IPS-15b (cell line): ENCODE measurements at regions not wholly inside any gene's neighbourhood (a gene's known extent, or its start where the extent isn't known, plus 50 kb on each side); places are given as distances from the start of the nearest gene placed in this dataset.

Experiments
- H3K27me3 ChIP-seq: one replicate; pipeline ENCODE4 v1.6.1; 2013; ENCODE audit warnings: low read length; ENCODE audit not compliant: control insufficient read depth, insufficient read depth
- H3K36me3 ChIP-seq: one replicate; pipeline ENCODE4 v1.6.1; 2013; ENCODE audit warnings: low read length; ENCODE audit not compliant: control insufficient read depth, insufficient read depth
- H3K4me1 ChIP-seq: one replicate; pipeline ENCODE4 v1.6.1; 2013; ENCODE audit warnings: mild to moderate bottlenecking, low read length; ENCODE audit not compliant: control insufficient read depth, insufficient read depth
- H3K4me3 ChIP-seq: one replicate; pipeline ENCODE4 v1.5.1; 2013; ENCODE audit warnings: low read depth, low read length
- H3K9ac ChIP-seq: one replicate; pipeline ENCODE4 v1.6.1; 2013; ENCODE audit warnings: low read depth, mild to moderate bottlenecking, low read length
- H3K9me3 ChIP-seq: one replicate; pipeline ENCODE4 v1.6.1; 2013; ENCODE audit warnings: mild to moderate bottlenecking, low read length; ENCODE audit not compliant: control insufficient read depth, insufficient read depth

DNA sequence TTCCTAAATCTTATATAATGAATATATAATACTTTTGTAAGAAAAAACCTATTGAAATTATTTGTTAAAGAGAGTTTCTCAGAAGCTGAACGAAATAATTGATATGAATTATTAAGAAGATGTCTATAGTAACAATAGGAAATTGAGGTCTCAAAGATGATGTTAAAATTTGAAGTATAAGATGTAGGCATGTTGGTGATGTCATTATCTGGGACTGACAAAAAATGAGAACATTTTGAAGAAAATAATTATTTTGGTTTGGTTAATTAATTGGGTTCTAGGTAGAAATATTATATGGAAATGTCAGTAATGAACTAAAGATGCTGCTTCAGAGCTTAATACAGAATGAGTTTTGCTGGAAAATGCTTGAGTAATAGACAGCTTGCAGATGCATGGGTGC lies 501.4 kb upstream of the ST8SIA4 start:
- no peaks in the 10 kb centered on the region for H3K9me3 ChIP-seq

GRCh38 chr5:101393795-101394450 lies 490.8 kb upstream of the ST8SIA4 start:
- Histone ChIP-seq H3K36me3 (peaks cover 2% of the 10 kb centered on the region), H3K4me1 (no peaks in the 10 kb centered on the region), H3K27me3 (no peaks in the 10 kb centered on the region), H3K9ac (no peak overlapping the region), H3K4me3 (no peak overlapping the region), H3K9me3 (no peaks in the 10 kb centered on the region)

More for the DNA sequence above, 501.4 kb upstream of the ST8SIA4 start:
- Histone ChIP-seq H3K27me3 (no peaks in the 10 kb centered on the region), H3K9ac (no peak overlapping the region), H3K4me1 (peaks cover 2% of the 10 kb centered on the region), H3K36me3 (no peaks in the 10 kb centered on the region), H3K4me3 (no peak overlapping the region)

- Histone ChIP-seq H3K4me3 (no peak overlapping the region), H3K4me1 (no peaks in the 10 kb centered on the region), H3K27me3 (no peaks in the 10 kb centered on the region), H3K9me3 (no peaks in the 10 kb centered on the region), H3K36me3 (no peaks in the 10 kb centered on the region), H3K9ac (no peak overlapping the region)
Observed at GRCh38 chr5:101390151-101390908, 487.2 kb upstream of the ST8SIA4 start.

DNA sequence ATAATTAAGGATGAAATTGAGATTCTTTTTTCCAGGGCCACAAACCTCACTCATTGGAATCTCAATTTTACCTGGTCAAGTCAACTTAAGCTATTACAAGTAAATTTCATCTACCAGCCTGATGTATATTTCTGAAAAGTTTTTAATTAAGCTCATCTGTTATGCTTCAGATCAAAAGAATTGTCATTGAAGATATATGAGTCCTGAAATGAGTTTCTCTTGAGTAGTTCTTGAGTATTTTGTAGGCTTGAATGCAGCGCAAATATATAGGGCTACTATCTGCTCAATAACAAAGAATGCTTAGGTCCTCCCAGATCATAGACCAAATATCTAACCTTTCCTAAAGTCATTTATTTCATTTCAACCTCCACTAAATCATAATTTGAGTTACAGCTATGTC lies 482.2 kb upstream of the ST8SIA4 start:
- Histone ChIP-seq H3K27me3 (no peaks in the 10 kb centered on the region), H3K4me1 (no peaks in the 10 kb centered on the region), H3K9ac (no peak overlapping the region), H3K36me3 (no peaks in the 10 kb centered on the region), H3K9me3 (no peaks in the 10 kb centered on the region), H3K4me3 (no peak overlapping the region)

GRCh38 chr5:101370181-101370580 lies 467.1 kb upstream of the ST8SIA4 start:
- H3K4me3 ChIP-seq, result no peak overlapping the region

DNA sequence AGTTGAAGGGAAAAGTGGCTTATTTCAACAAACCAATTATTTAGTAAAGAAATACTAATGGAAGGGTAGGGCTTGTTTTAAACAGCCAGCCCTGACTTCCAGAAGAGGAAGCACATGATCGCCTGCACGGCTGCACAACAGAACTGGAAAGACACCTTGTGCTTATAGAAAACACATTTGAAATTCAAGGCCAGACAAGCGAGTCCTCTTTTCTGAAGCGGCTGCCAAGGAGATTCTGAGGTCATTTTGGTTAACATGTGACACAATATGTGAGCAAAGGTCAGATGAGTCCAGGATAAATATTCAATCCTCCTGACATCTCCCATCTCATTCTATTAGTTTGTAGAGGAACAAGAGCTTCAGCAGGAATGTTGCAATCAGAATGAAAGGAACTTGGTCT lies 461.4 kb upstream of the ST8SIA4 start:
- no peaks in the 10 kb centered on the region for H3K36me3 ChIP-seq
- no peak overlapping the region for H3K9ac ChIP-seq
- H3K4me1 ChIP-seq, result no peaks in the 10 kb centered on the region
- no peaks in the 10 kb centered on the region for H3K27me3 ChIP-seq
- H3K9me3 ChIP-seq, result no peaks in the 10 kb centered on the region
- no peak overlapping the region for H3K4me3 ChIP-seq

More at GRCh38 chr5:101370181-101370580, 467.1 kb upstream of the ST8SIA4 start:
- H3K36me3 ChIP-seq, result no peaks in the 10 kb centered on the region
- H3K4me1 ChIP-seq, result no peaks in the 10 kb centered on the region
- no peak overlapping the region for H3K9ac ChIP-seq
- H3K9me3 ChIP-seq, result no peaks in the 10 kb centered on the region
- H3K27me3 ChIP-seq, result peaks cover 3% of the 10 kb centered on the region

GRCh38 chr5:101362067-101362466 lies 459.0 kb upstream of the ST8SIA4 start:
- Histone ChIP-seq H3K4me1 (no peaks in the 10 kb centered on the region), H3K9me3 (no peaks in the 10 kb centered on the region), H3K4me3 (no peak overlapping the region), H3K27me3 (no peaks in the 10 kb centered on the region), H3K9ac (no peak overlapping the region), H3K36me3 (no peaks in the 10 kb centered on the region)

DNA sequence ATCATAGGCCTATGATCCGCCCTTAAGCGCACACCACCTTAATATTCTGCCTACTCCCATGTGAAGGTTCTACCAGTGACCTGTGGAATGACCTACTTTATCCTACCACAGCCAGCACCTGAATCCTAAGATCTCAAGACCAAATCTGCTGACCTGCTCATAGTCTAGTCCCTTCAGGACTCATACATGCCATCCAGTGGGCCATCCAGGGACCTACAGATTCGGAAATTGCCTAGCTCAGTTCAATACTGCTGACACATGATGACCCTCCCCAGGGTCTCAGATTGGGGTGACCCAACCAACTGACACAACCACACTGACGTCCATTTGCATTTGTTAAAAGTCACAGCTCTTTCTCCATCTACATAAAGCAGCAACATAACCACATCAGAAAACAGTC lies 443.8 kb upstream of the ST8SIA4 start:
- Histone ChIP-seq H3K9me3 (no peaks in the 10 kb centered on the region), H3K36me3 (no peaks in the 10 kb centered on the region), H3K9ac (no peak overlapping the region), H3K4me3 (no peak overlapping the region), H3K27me3 (no peaks in the 10 kb centered on the region), H3K4me1 (no peaks in the 10 kb centered on the region)

DNA sequence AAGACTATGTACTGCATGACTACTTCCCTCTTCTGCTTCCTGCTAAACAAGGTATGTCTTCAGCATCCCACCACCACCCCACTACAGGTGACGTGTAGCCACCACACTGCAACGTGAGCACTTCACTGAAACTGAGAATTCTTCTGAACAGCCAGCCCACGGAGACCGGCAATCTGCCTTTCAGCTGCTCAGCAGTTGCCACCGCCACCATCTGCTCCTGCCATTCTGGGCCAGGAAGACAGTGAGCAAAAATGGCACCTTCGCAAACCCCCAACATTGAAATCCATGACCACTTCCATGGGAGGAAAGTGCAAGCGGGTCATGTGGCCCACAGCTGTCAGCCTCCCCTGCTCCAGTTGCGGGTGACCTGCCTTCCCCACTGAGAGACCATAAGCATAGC lies 443.4 kb upstream of the ST8SIA4 start:
- no peaks in the 10 kb centered on the region for H3K4me1 ChIP-seq
- no peak overlapping the region for H3K9ac ChIP-seq

DNA sequence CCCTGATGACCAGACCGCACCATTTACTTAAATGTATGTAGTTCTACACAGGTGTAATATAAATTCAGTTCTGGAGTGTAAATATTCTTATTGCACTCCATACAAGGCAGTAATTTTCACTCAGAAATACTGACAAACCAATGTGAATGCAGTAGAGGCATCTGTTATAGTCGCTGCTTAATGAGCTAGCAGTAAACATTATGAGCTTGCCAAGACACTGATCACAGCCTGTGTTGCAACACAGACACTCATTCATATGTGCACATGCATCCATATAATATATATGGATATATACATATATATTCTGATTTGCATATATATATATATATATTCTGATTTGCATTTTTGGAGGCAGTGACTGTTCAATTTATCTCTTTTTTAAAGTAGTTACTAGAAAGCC lies 435.1 kb upstream of the ST8SIA4 start:
- Histone ChIP-seq H3K9me3 (no peaks in the 10 kb centered on the region), H3K36me3 (no peaks in the 10 kb centered on the region), H3K4me3 (no peak overlapping the region), H3K9ac (no peak overlapping the region), H3K27me3 (no peaks in the 10 kb centered on the region), H3K4me1 (no peaks in the 10 kb centered on the region)

More for the DNA sequence above, 443.4 kb upstream of the ST8SIA4 start:
- Histone ChIP-seq H3K4me3 (no peak overlapping the region), H3K27me3 (no peaks in the 10 kb centered on the region), H3K36me3 (no peaks in the 10 kb centered on the region), H3K9me3 (no peaks in the 10 kb centered on the region)

GRCh38 chr5:101327816-101328215 lies 424.7 kb upstream of the ST8SIA4 start:
- H3K9me3 ChIP-seq, result no peaks in the 10 kb centered on the region
- no peak overlapping the region for H3K9ac ChIP-seq
- H3K36me3 ChIP-seq, result no peaks in the 10 kb centered on the region
- no peaks in the 10 kb centered on the region for H3K4me1 ChIP-seq
- no peak overlapping the region for H3K4me3 ChIP-seq
- no peaks in the 10 kb centered on the region for H3K27me3 ChIP-seq

- no peak overlapping the region for H3K4me3 ChIP-seq
- H3K9me3 ChIP-seq, result no peaks in the 10 kb centered on the region
- no peaks in the 10 kb centered on the region for H3K4me1 ChIP-seq
- no peaks in the 10 kb centered on the region for H3K27me3 ChIP-seq
- H3K9ac ChIP-seq, result no peak overlapping the region
- H3K36me3 ChIP-seq, result no peaks in the 10 kb centered on the region
Observed at GRCh38 chr5:101326766-101327165, 423.7 kb upstream of the ST8SIA4 start.
